ENCODE measurements at regions not wholly inside any gene's neighbourhood (a gene's known extent, or its start where the extent isn't known, plus 50 kb on each side); places are given as distances from the start of the nearest gene placed in this dataset.

GRCh38 chr12:115134298-115134697 lies 450.3 kb upstream of the TBX3 start:
- DNase-seq (ENCODE audit: low read depth, low spot score) = no peak
- H3K4me3 ChIP-seq (ENCODE audit: low read length) = no peak overlapping the region

GRCh38 chr12:115132905-115133304 lies 448.9 kb upstream of the TBX3 start:
- no peak for DNase-seq (ENCODE audit: low read depth, low spot score)
- H3K4me3 ChIP-seq (ENCODE audit: low read length) = no peak overlapping the region

- DNase-seq (ENCODE audit: low read depth, low spot score) = no peak
- no peak overlapping the region for H3K4me3 ChIP-seq (ENCODE audit: low read length)
Observed at GRCh38 chr12:115132145-115132544, 448.2 kb upstream of the TBX3 start.

- DNase-seq (ENCODE audit: low read depth, low spot score) = no peak
Observed at GRCh38 chr12:115129727-115130126, 445.8 kb upstream of the TBX3 start.

GRCh38 chr12:115121053-115121452 lies 437.1 kb upstream of the TBX3 start:
- H3K4me3 ChIP-seq (ENCODE audit: low read length) = no peak overlapping the region
- DNase-seq (ENCODE audit: low read depth, low spot score) = no peak

More at GRCh38 chr12:115129727-115130126, 445.8 kb upstream of the TBX3 start:
- no peak overlapping the region for H3K4me3 ChIP-seq (ENCODE audit: low read length)

- DNase-seq (ENCODE audit: low read depth, low spot score) = no peak
- H3K4me3 ChIP-seq (ENCODE audit: low read length) = no peak overlapping the region
Observed at GRCh38 chr12:115118177-115118724, 434.3 kb upstream of the TBX3 start.

GRCh38 chr12:115114140-115114539 lies 430.2 kb upstream of the TBX3 start:
- no peak overlapping the region for H3K4me3 ChIP-seq (ENCODE audit: low read length)
- no peak for DNase-seq (ENCODE audit: low read depth, low spot score)

GRCh38 chr12:115109863-115110262 lies 425.9 kb upstream of the TBX3 start:
- H3K4me3 ChIP-seq (ENCODE audit: low read length) = no peak overlapping the region
- DNase-seq (ENCODE audit: low read depth, low spot score) = no peak

GRCh38 chr12:115108129-115109100 lies 424.4 kb upstream of the TBX3 start:
- no peak overlapping the region for H3K4me3 ChIP-seq (ENCODE audit: low read length)
- DNase-seq (ENCODE audit: low read depth, low spot score) = no peak

GRCh38 chr12:115103884-115104883 lies 420.2 kb upstream of the TBX3 start:
- DNase-seq (ENCODE audit: low read depth, low spot score) = no peak
- H3K4me3 ChIP-seq (ENCODE audit: low read length) = no peak overlapping the region

GRCh38 chr12:115102450-115102849 lies 418.5 kb upstream of the TBX3 start:
- no peak for DNase-seq (ENCODE audit: low read depth, low spot score)
- no peak overlapping the region for H3K4me3 ChIP-seq (ENCODE audit: low read length)

- no peak for DNase-seq (ENCODE audit: low read depth, low spot score)
- no peak overlapping the region for H3K4me3 ChIP-seq (ENCODE audit: low read length)
Observed at GRCh38 chr12:115101520-115101919, 417.5 kb upstream of the TBX3 start.

- no peak for DNase-seq (ENCODE audit: low read depth, low spot score)
- H3K4me3 ChIP-seq (ENCODE audit: low read length) = no peak overlapping the region
Observed at GRCh38 chr12:115097416-115097815, 413.4 kb upstream of the TBX3 start.

GRCh38 chr12:115096588-115097397 lies 412.8 kb upstream of the TBX3 start:
- no peak overlapping the region for H3K4me3 ChIP-seq (ENCODE audit: low read length)
- DNase-seq (ENCODE audit: low read depth, low spot score) = no peak

- DNase-seq (ENCODE audit: low read depth, low spot score) = no peak
- no peak overlapping the region for H3K4me3 ChIP-seq (ENCODE audit: low read length)
Observed at GRCh38 chr12:115095073-115095748, 411.2 kb upstream of the TBX3 start.

GRCh38 chr12:115094163-115094816 lies 410.3 kb upstream of the TBX3 start:
- no peak overlapping the region for H3K4me3 ChIP-seq (ENCODE audit: low read length)
- no peak for DNase-seq (ENCODE audit: low read depth, low spot score)

GRCh38 chr12:115093261-115093660 lies 409.3 kb upstream of the TBX3 start:
- DNase-seq (ENCODE audit: low read depth, low spot score) = no peak
- no peak overlapping the region for H3K4me3 ChIP-seq (ENCODE audit: low read length)

GRCh38 chr12:115090783-115091182 lies 406.8 kb upstream of the TBX3 start:
- DNase-seq (ENCODE audit: low read depth, low spot score) = no peak
- H3K4me3 ChIP-seq (ENCODE audit: low read length) = no peak overlapping the region

Data from Jurkat, Clone E6-1 (cell line).